Peyer's patch (tissue), 4 donors: ENCODE measurements at regions not wholly inside any gene's neighbourhood (a gene's known extent, or its start where the extent isn't known, plus 50 kb on each side); places are given as distances from the start of the nearest gene placed in this dataset.

Experiments used
- DNase-seq, 3 donors: peaks; one replicate each; pipeline ENCODE4 v3.0.0-alpha.2; 2017 to 2019
- H3K27ac ChIP-seq, 4 donors: fragments of 200-600 bp; sonication (generic); one replicate each; pipeline ENCODE4 v1.5.1; 2016 to 2019
- H3K27me3 ChIP-seq, 2 donors: fragments of 200-600 bp; sonication (generic); one replicate each; pipeline ENCODE4 v1.5.1; 2019
- H3K36me3 ChIP-seq, 3 donors: fragments of 200-600 bp; sonication (generic); one replicate each; pipeline ENCODE4 v1.5.1; 2016 to 2019
- H3K4me1 ChIP-seq, 4 donors: fragments of 200-600 bp; sonication (generic); one replicate each; pipeline ENCODE4 v1.5.1; 2016 to 2019
- H3K4me3 ChIP-seq, 4 donors: fragments of 200-600 bp; sonication (generic); 1 replicate in 3 of 4; 2 replicates in 1 of 4; pipeline ENCODE4 v1.5.1; 2016 to 2019; ENCODE audit warnings: mild to moderate bottlenecking in 1 of 4
- H3K9me3 ChIP-seq, 4 donors: fragments of 200-600 bp; sonication (generic); one replicate each; pipeline ENCODE4 v1.5.1; 2016 to 2019; ENCODE audit warnings: mild to moderate bottlenecking in 1 of 4
- POLR2A ChIP-seq, 2 donors: fragments of 450-650 bp; IDR thresholded peaks; one replicate each; pipeline ENCODE4 v1.5.1; 2017; ENCODE audit warnings: antibody characterized with exemption in 2 of 2, mild to moderate bottlenecking in 2 of 2, moderate library complexity in 2 of 2
- TF ChIP-seq, protein P1 (sequence below), 6 experiments: fragments of 450-650 bp in 4 of 6; fragments of 200-600 bp in 2 of 6; sonication (generic) in 1 of 6; IDR thresholded peaks; one replicate each; pipeline ENCODE4 v1.5.1; 2017 to 2019; ENCODE audit warnings: antibody characterized with exemption in 6 of 6, mild to moderate bottlenecking in 3 of 6, moderate library complexity in 1 of 6

DNA sequence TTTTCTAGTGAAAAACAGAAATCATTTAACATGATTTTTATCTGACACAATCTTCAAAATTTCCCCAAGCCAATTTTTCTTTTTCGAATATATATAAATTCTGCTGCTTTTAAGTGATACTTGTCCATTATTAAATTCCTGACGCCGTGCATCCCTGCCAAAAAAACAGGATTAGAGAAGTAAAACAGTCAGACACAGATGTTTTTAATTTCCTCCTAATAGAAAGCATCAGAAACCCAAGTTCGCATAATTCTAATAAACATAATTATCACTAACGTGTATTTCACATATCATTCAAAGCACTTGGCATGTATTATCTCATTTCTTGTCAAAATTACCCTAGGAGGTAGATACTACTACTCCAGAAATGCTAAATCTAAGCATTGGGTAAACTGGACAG lies 179.5 kb downstream of the ZFP64 start:
- Histone ChIP-seq H3K4me1 (no peaks in the 10 kb centered on the region), H3K4me3 (no peak overlapping the region), H3K27ac (no peak overlapping the region), H3K27me3 (no peaks in the 10 kb centered on the region), H3K9me3 (peaks cover 0 to 4% (median 0%) of the 10 kb centered on the region in 4 donors), H3K36me3 (no peaks in the 10 kb centered on the region)
- no peak for DNase-seq
- TF ChIP-seq, protein P1, sequence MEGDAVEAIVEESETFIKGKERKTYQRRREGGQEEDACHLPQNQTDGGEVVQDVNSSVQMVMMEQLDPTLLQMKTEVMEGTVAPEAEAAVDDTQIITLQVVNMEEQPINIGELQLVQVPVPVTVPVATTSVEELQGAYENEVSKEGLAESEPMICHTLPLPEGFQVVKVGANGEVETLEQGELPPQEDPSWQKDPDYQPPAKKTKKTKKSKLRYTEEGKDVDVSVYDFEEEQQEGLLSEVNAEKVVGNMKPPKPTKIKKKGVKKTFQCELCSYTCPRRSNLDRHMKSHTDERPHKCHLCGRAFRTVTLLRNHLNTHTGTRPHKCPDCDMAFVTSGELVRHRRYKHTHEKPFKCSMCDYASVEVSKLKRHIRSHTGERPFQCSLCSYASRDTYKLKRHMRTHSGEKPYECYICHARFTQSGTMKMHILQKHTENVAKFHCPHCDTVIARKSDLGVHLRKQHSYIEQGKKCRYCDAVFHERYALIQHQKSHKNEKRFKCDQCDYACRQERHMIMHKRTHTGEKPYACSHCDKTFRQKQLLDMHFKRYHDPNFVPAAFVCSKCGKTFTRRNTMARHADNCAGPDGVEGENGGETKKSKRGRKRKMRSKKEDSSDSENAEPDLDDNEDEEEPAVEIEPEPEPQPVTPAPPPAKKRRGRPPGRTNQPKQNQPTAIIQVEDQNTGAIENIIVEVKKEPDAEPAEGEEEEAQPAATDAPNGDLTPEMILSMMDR (IDR thresholded peaks at IDR 0.05) = no peak
- TF ChIP-seq POLR2A (IDR thresholded peaks at IDR 0.05) = no peak

DNA sequence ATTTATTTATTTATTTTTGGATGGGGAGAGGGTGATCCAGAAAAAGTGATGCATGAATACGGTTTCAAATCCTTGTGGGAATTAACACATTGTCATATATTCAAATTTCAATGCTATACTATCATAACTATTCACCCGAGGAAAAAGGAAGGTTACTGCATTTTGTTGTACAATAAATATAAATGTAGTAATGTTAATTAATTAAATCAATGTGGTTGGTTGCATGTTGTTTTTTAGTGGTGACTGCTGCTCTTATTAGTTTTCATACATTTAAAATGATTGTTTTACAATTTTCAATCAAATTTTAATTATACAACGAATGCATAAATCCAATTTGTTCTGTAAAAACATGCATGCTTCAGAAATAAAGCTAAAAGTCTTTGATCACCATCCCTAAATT lies 180.5 kb downstream of the ZFP64 start:
- DNase-seq = no peak
- Histone ChIP-seq H3K36me3 (no peaks in the 10 kb centered on the region), H3K4me1 (no peaks in the 10 kb centered on the region), H3K4me3 (no peak overlapping the region), H3K27me3 (no peaks in the 10 kb centered on the region), H3K9me3 (peaks cover 0 to 4% (median 0%) of the 10 kb centered on the region in 4 donors), H3K27ac (no peak overlapping the region)
- TF ChIP-seq, protein P1 (IDR thresholded peaks at IDR 0.05) = no peak
- TF ChIP-seq POLR2A (IDR thresholded peaks at IDR 0.05) = no peak

DNA sequence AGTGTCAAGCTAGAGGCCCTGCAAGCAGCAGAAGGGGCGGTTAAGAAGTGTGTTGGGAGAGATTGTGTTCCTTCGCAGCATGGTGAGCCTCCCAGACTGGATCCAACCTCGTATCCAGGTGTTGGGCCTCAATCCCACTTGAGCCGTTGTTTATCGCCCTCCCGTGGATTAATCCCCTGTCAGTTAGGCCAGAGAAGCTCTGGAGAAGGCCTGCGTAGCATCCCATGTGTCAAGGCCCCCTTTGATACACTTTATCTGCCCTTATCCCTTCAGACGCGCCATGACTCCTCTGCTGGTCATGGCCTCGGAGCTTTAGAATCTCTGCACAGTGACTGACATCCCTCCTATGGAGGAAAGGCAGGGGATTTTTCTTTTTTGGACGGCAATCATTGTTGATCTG lies 181.0 kb downstream of the ZFP64 start:
- H3K27ac ChIP-seq = no peak overlapping the region
- TF ChIP-seq, protein P1 (IDR thresholded peaks at IDR 0.05) = no peak
- no peak for TF ChIP-seq POLR2A (IDR thresholded peaks at IDR 0.05)
- DNase-seq = no peak
- no peaks in the 10 kb centered on the region for H3K27me3 ChIP-seq
- no peaks in the 10 kb centered on the region for H3K36me3 ChIP-seq
- H3K9me3 ChIP-seq = peaks cover 0 to 4% (median 0%) of the 10 kb centered on the region in 4 donors
- H3K4me3 ChIP-seq = no peak overlapping the region
- no peaks in the 10 kb centered on the region for H3K4me1 ChIP-seq

DNA sequence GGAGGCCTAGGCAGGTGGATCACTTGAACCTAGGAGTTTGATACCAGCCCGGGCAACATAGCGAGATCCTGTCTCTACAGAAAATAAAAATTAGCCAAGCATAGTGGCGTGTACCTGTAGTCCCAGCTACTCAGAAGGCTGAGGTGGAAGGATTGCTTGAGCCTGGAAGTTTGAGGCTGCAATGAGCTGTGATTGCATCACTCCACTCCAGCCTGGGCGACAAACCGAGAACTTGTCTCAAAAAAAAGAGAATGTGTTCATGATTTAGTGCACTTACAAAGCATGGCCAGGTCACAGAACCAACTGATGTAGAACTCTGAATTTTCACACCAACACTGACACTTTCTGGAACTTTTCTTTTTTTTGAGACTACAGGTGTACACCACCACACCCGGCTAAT lies 182.7 kb downstream of the ZFP64 start:
- TF ChIP-seq, protein P1 (IDR thresholded peaks at IDR 0.05) = no peak
- TF ChIP-seq POLR2A (IDR thresholded peaks at IDR 0.05) = no peak
- H3K4me3 ChIP-seq = no peak overlapping the region
- no peak for DNase-seq
- no peaks in the 10 kb centered on the region for H3K4me1 ChIP-seq
- H3K36me3 ChIP-seq = no peaks in the 10 kb centered on the region
- H3K9me3 ChIP-seq = peaks cover 0 to 4% (median 0%) of the 10 kb centered on the region in 4 donors
- no peaks in the 10 kb centered on the region for H3K27me3 ChIP-seq
- no peak overlapping the region for H3K27ac ChIP-seq

DNA sequence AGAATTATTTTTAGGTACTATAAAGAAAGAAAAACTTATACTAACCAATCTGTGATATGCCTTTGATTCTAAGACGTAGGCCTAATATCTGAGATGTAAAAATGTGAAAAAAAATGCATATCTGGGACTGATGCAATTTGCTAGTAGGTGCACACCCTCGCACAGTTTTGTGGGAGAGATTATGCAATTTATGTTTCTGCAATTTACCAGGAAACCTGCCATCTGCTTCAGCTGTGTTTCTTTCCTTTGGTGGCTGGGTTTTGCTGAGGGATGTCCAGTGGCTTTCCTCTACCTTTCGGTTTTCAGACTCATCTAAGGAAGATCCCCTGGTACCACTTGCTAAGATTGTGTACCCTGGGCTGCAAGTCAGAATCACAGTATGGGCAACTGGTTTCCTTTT lies 186.9 kb downstream of the ZFP64 start:
- no peaks in the 10 kb centered on the region for H3K27me3 ChIP-seq
- H3K4me3 ChIP-seq = no peak overlapping the region
- TF ChIP-seq, protein P1 (IDR thresholded peaks at IDR 0.05) = no peak
- TF ChIP-seq POLR2A (IDR thresholded peaks at IDR 0.05) = no peak
- no peaks in the 10 kb centered on the region for H3K4me1 ChIP-seq
- H3K9me3 ChIP-seq = no peaks in the 10 kb centered on the region
- DNase-seq = no peak
- no peak overlapping the region for H3K27ac ChIP-seq
- no peaks in the 10 kb centered on the region for H3K36me3 ChIP-seq

DNA sequence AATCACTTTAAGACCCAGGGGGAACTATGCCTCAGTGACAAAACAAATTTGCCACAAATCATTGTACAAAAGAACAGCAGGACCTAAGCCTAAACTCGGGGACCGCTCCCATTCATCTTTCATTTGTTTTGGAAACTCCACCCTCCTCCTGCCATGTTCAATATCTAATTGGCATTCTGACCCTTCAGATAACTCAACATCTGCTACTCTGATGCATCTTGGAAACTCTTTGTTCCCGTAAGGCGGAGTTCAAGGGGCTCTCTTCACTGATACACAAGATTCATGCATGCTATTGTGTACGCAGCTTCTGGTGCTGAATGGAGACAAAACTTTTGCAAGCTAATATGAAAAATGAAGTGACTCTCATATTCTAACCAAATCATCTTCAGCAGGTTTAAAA lies 187.6 kb downstream of the ZFP64 start:
- DNase-seq = no peak
- Histone ChIP-seq H3K9me3 (no peaks in the 10 kb centered on the region), H3K27me3 (no peaks in the 10 kb centered on the region), H3K36me3 (no peaks in the 10 kb centered on the region), H3K4me3 (no peak overlapping the region), H3K4me1 (no peaks in the 10 kb centered on the region), H3K27ac (no peak overlapping the region)
- no peak for TF ChIP-seq POLR2A (IDR thresholded peaks at IDR 0.05)
- TF ChIP-seq, protein P1 (IDR thresholded peaks at IDR 0.05) = no peak
